ENCODE measurements at regions not wholly inside any gene's neighbourhood (a gene's known extent, or its start where the extent isn't known, plus 50 kb on each side); places are given as distances from the start of the nearest gene placed in this dataset.

- CTCF ChIA-PET: no interaction called here
- DNase-seq (ENCODE audit: low spot score): no peak
- H3K36me3 ChIP-seq (ENCODE audit: insufficient read depth, low read length, poor library complexity, severe bottlenecking): no peaks in the 10 kb centered on the region
- H3K9me3 ChIP-seq (ENCODE audit: low read depth, low read length, poor library complexity, severe bottlenecking): no peaks in the 10 kb centered on the region
- intact Hi-C loops (cut with micrococcal nuclease; ENCODE audit: unreplicated experiment): no loop called here
- TF ChIP-seq EZH2 (IDR thresholded peaks at IDR 0.05; ENCODE audit: borderline replicate concordance, low read depth, low read length, poor library complexity, severe bottlenecking): no peak
- no peak for TF ChIP-seq CTCF (conservative IDR thresholded peaks at IDR 0.05; ENCODE audit: low read depth, low read length)
- no TSS peak for BruUV-seq (replicated peaks)
- H3K27ac ChIP-seq (ENCODE audit: low read depth, low read length, poor library complexity, severe bottlenecking): no peak overlapping the region
- no peaks in the 10 kb centered on the region for H3K4me1 ChIP-seq (ENCODE audit: insufficient read depth, low read length, poor library complexity, severe bottlenecking)
- no peaks in the 10 kb centered on the region for H3K27me3 ChIP-seq (replicated peaks; ENCODE audit: insufficient read depth, low read depth, low read length, poor library complexity)
- H3K4me3 ChIP-seq (ENCODE audit: low read depth, low read length, poor library complexity, severe bottlenecking): no peak overlapping the region
- POLR2A ChIA-PET (ENCODE audit: low non-redundant PET): no interaction called here
These were observed 490.6 kb upstream of the HS6ST1 start for GRCh38 chr2:128809259-128809636.

- Histone ChIP-seq H3K4me1 (ENCODE audit: insufficient read depth, low read length, poor library complexity, severe bottlenecking) (no peaks in the 10 kb centered on the region), H3K36me3 (ENCODE audit: insufficient read depth, low read length, poor library complexity, severe bottlenecking) (no peaks in the 10 kb centered on the region), H3K9me3 (ENCODE audit: low read depth, low read length, poor library complexity, severe bottlenecking) (no peaks in the 10 kb centered on the region), H3K4me3 (ENCODE audit: low read depth, low read length, poor library complexity, severe bottlenecking) (no peak overlapping the region), H3K27me3 (replicated peaks; ENCODE audit: insufficient read depth, low read depth, low read length, poor library complexity) (peaks cover 3% of the 10 kb centered on the region), H3K27ac (ENCODE audit: low read depth, low read length, poor library complexity, severe bottlenecking) (no peak overlapping the region)
- DNase-seq (ENCODE audit: low spot score): no peak
- intact Hi-C loops (cut with micrococcal nuclease; ENCODE audit: unreplicated experiment): no loop called here
- TF ChIP-seq EZH2 (IDR thresholded peaks at IDR 0.05; ENCODE audit: borderline replicate concordance, low read depth, low read length, poor library complexity, severe bottlenecking) (no peak), CTCF (conservative IDR thresholded peaks at IDR 0.05; ENCODE audit: low read depth, low read length) (no peak)
- ChIA-PET CTCF (no interaction called here), POLR2A (ENCODE audit: low non-redundant PET) (no interaction called here)
- BruUV-seq (replicated peaks): no TSS peak
These were observed 491.2 kb upstream of the HS6ST1 start for GRCh38 chr2:128809880-128810279.

- Histone ChIP-seq H3K36me3 (ENCODE audit: insufficient read depth, low read length, poor library complexity, severe bottlenecking) (no peaks in the 10 kb centered on the region), H3K27ac (ENCODE audit: low read depth, low read length, poor library complexity, severe bottlenecking) (no peak overlapping the region), H3K4me1 (ENCODE audit: insufficient read depth, low read length, poor library complexity, severe bottlenecking) (peaks cover 5% of the 10 kb centered on the region), H3K9me3 (ENCODE audit: low read depth, low read length, poor library complexity, severe bottlenecking) (no peaks in the 10 kb centered on the region), H3K27me3 (replicated peaks; ENCODE audit: insufficient read depth, low read depth, low read length, poor library complexity) (peaks cover 3% of the 10 kb centered on the region), H3K4me3 (ENCODE audit: low read depth, low read length, poor library complexity, severe bottlenecking) (no peak overlapping the region)
- intact Hi-C loops (cut with micrococcal nuclease; ENCODE audit: unreplicated experiment): no loop called here
- CTCF ChIA-PET: no interaction called here
- POLR2A ChIA-PET (ENCODE audit: low non-redundant PET): no interaction called here
- TF ChIP-seq EZH2 (IDR thresholded peaks at IDR 0.05; ENCODE audit: borderline replicate concordance, low read depth, low read length, poor library complexity, severe bottlenecking): no peak
- TF ChIP-seq CTCF (conservative IDR thresholded peaks at IDR 0.05; ENCODE audit: low read depth, low read length): no peak
- no peak for DNase-seq (ENCODE audit: low spot score)
- no TSS peak for BruUV-seq (replicated peaks)
These were observed 493.7 kb upstream of the HS6ST1 start for GRCh38 chr2:128812183-128812940.

Data from A673 (cell line).